ENCODE measurements at regions not wholly inside any gene's neighbourhood (a gene's known extent, or its start where the extent isn't known, plus 50 kb on each side); places are given as distances from the start of the nearest gene placed in this dataset.

DNA sequence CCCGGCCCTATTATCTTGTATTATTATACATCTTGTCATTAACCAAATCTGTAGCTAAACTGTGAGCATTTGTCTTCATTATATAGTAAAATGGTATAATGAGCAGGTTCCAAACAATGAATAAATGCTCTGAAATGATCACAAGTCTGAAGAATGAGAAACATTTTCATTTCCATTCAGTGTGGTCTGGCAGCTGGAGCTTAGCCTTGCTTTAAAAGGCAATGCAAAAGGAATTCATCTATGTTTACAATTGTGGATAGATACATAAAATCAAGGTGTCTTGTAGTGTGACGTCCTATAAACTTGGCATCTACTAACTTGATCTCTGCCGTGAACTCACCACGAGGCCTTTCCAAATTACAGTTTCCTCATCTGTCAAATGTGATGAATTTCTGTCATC lies 168.3 kb downstream of the RMST start:
- Histone ChIP-seq H4K20me1 (ENCODE audit: control insufficient read depth, insufficient read depth) (no peaks in the 10 kb centered on the region), H3K9me3 (replicated peaks; ENCODE audit: control insufficient read depth, insufficient read depth, low read length) (no peaks in the 10 kb centered on the region), H3K27ac (ENCODE audit: control insufficient read depth, insufficient read depth) (no peak overlapping the region), H3K36me3 (ENCODE audit: control insufficient read depth in 2 of 2, insufficient read depth in 2 of 2, low read length in 1 of 2) (no peaks in the 10 kb centered on the region), H3K27me3 (replicated peaks in 1 of 2; ENCODE audit: control insufficient read depth in 2 of 2, insufficient read depth in 2 of 2, low read length in 1 of 2) (no peaks in the 10 kb centered on the region), H3K79me2 (ENCODE audit: control insufficient read depth, insufficient read depth, low read length) (no peaks in the 10 kb centered on the region), H3K9ac (ENCODE audit: control insufficient read depth, insufficient read depth, low read length) (no peak overlapping the region), H3K4me1 (ENCODE audit: control insufficient read depth, insufficient read depth, low read length) (no peaks in the 10 kb centered on the region), H3K4me3 (no peak overlapping the region), H2AFZ (ENCODE audit: control insufficient read depth, low read depth, low read length) (no peak overlapping the region), H3K4me2 (ENCODE audit: control insufficient read depth, insufficient read depth) (no peak overlapping the region)
- RAD21 ChIA-PET (ENCODE audit: unreplicated experiment), result no interaction called here
- FAIRE-seq (no peak), ATAC-seq (no peak), DNase-seq (ENCODE audit: low read depth, low spot score) (no peak)
- 35% methylated on average over 4 of the region's 4 CpGs for WGBS (ENCODE audit: insufficient coverage, insufficient replicate concordance, low lambda C conversion rate, missing lambda C conversion rate)
- intact Hi-C loops (cut with micrococcal nuclease; ENCODE audit: unreplicated experiment), result no loop called here
- POLR2A ChIA-PET, result no interaction called here
- TF ChIP-seq LARP7 (IDR thresholded peaks at IDR 0.05), result no peak
- TF ChIP-seq RCOR1 (conservative IDR thresholded peaks at IDR 0.05; ENCODE audit: low read depth, low read length), result no peak
- no peak for TF ChIP-seq PAX8 (IDR thresholded peaks at IDR 0.05)
- no TSS peak for BruUV-seq (replicated peaks)
- CTCF ChIA-PET, result no interaction called here
- SMC1A ChIA-PET (ENCODE audit: uncharacterized antibody, unreplicated experiment), result no interaction called here
- in situ Hi-C loops (cut with MboI), result no loop called here

DNA sequence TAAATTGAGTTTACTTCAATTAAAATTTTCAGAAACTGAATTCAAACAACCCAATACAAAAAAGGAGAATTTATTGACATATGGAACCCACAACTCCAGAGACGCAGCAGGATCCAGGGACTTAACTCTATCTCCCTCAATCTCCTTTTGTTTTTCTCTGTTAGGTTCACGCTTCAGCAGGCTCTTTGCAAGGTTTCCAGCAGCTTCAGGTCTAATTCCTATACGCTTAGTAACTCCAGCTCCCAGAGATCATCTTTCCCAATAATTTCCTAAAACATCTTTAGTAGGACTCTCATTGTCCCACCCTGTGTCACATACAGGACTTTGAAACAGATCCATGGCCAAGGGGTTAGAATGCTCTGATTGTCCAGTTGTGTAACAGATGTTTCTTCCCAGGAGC lies 175.2 kb downstream of the RMST start:
- Histone ChIP-seq H3K9me3 (replicated peaks; ENCODE audit: control insufficient read depth, insufficient read depth, low read length) (no peaks in the 10 kb centered on the region), H3K79me2 (ENCODE audit: control insufficient read depth, insufficient read depth, low read length) (no peaks in the 10 kb centered on the region), H2AFZ (ENCODE audit: control insufficient read depth, low read depth, low read length) (no peak overlapping the region), H3K4me1 (ENCODE audit: control insufficient read depth, insufficient read depth, low read length) (no peaks in the 10 kb centered on the region), H3K4me3 (no peak overlapping the region), H3K27ac (ENCODE audit: control insufficient read depth, insufficient read depth) (no peak overlapping the region), H4K20me1 (ENCODE audit: control insufficient read depth, insufficient read depth) (no peaks in the 10 kb centered on the region), H3K36me3 (ENCODE audit: control insufficient read depth in 2 of 2, insufficient read depth in 2 of 2, low read length in 1 of 2) (no peaks in the 10 kb centered on the region), H3K27me3 (replicated peaks in 1 of 2; ENCODE audit: control insufficient read depth in 2 of 2, insufficient read depth in 2 of 2, low read length in 1 of 2) (no peaks in the 10 kb centered on the region), H3K9ac (ENCODE audit: control insufficient read depth, insufficient read depth, low read length) (no peak overlapping the region), H3K4me2 (ENCODE audit: control insufficient read depth, insufficient read depth) (no peak overlapping the region)
- FAIRE-seq, result no peak
- DNase-seq (ENCODE audit: low read depth, low spot score), result no peak
- ChIA-PET SMC1A (ENCODE audit: uncharacterized antibody, unreplicated experiment) (interaction anchor here (1.0 to 1.2 kb wide), 3 partner anchors 11 to 18 kb away, joined by 3 to 4 read pairs (median 3); no protein-coding TSS in a partner anchor), POLR2A (no interaction called here), CTCF (no interaction called here), RAD21 (ENCODE audit: unreplicated experiment) (no interaction called here)
- intact Hi-C loops (cut with micrococcal nuclease; ENCODE audit: unreplicated experiment) (no loop called here), in situ Hi-C loops (cut with MboI) (no loop called here)
- no TSS peak for BruUV-seq (replicated peaks)
- 36% methylated on average over 3 of the region's 3 CpGs for WGBS (ENCODE audit: insufficient coverage, insufficient replicate concordance, low lambda C conversion rate, missing lambda C conversion rate)
- ATAC-seq, result no peak
- no peak for TF ChIP-seq EGR1 (IDR thresholded peaks at IDR 0.05; ENCODE audit: borderline replicate concordance in 1 of 2, low read depth in 2 of 2, low read length in 2 of 2)
- TF ChIP-seq PAX8 (IDR thresholded peaks at IDR 0.05), result no peak
- TF ChIP-seq MTA2 (IDR thresholded peaks at IDR 0.05; ENCODE audit: low read depth), result no peak
- TF ChIP-seq SIX5 (IDR thresholded peaks at IDR 0.05; ENCODE audit: low read depth, low read length, severe bottlenecking), result no peak
- TF ChIP-seq, protein P1, sequence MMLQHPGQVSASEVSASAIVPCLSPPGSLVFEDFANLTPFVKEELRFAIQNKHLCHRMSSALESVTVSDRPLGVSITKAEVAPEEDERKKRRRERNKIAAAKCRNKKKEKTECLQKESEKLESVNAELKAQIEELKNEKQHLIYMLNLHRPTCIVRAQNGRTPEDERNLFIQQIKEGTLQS (IDR thresholded peaks at IDR 0.05; ENCODE audit: borderline replicate concordance, extremely low read depth, low read depth, low read length), result no peak
- TF ChIP-seq SP1 (IDR thresholded peaks at IDR 0.05; ENCODE audit: low read depth, low read length), result no peak
- TF ChIP-seq, protein P2, sequence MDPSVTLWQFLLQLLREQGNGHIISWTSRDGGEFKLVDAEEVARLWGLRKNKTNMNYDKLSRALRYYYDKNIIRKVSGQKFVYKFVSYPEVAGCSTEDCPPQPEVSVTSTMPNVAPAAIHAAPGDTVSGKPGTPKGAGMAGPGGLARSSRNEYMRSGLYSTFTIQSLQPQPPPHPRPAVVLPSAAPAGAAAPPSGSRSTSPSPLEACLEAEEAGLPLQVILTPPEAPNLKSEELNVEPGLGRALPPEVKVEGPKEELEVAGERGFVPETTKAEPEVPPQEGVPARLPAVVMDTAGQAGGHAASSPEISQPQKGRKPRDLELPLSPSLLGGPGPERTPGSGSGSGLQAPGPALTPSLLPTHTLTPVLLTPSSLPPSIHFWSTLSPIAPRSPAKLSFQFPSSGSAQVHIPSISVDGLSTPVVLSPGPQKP (IDR thresholded peaks at IDR 0.05; ENCODE audit: low read depth, low read length), result no peak
- TF ChIP-seq, protein P3, sequence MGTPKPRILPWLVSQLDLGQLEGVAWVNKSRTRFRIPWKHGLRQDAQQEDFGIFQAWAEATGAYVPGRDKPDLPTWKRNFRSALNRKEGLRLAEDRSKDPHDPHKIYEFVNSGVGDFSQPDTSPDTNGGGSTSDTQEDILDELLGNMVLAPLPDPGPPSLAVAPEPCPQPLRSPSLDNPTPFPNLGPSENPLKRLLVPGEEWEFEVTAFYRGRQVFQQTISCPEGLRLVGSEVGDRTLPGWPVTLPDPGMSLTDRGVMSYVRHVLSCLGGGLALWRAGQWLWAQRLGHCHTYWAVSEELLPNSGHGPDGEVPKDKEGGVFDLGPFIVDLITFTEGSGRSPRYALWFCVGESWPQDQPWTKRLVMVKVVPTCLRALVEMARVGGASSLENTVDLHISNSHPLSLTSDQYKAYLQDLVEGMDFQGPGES (IDR thresholded peaks at IDR 0.05), result no peak
- no peak for TF ChIP-seq CREM (IDR thresholded peaks at IDR 0.05; ENCODE audit: low read depth)
- no peak for TF ChIP-seq BCL11A (IDR thresholded peaks at IDR 0.05; ENCODE audit: low read depth, low read length)
- TF ChIP-seq, protein P4, sequence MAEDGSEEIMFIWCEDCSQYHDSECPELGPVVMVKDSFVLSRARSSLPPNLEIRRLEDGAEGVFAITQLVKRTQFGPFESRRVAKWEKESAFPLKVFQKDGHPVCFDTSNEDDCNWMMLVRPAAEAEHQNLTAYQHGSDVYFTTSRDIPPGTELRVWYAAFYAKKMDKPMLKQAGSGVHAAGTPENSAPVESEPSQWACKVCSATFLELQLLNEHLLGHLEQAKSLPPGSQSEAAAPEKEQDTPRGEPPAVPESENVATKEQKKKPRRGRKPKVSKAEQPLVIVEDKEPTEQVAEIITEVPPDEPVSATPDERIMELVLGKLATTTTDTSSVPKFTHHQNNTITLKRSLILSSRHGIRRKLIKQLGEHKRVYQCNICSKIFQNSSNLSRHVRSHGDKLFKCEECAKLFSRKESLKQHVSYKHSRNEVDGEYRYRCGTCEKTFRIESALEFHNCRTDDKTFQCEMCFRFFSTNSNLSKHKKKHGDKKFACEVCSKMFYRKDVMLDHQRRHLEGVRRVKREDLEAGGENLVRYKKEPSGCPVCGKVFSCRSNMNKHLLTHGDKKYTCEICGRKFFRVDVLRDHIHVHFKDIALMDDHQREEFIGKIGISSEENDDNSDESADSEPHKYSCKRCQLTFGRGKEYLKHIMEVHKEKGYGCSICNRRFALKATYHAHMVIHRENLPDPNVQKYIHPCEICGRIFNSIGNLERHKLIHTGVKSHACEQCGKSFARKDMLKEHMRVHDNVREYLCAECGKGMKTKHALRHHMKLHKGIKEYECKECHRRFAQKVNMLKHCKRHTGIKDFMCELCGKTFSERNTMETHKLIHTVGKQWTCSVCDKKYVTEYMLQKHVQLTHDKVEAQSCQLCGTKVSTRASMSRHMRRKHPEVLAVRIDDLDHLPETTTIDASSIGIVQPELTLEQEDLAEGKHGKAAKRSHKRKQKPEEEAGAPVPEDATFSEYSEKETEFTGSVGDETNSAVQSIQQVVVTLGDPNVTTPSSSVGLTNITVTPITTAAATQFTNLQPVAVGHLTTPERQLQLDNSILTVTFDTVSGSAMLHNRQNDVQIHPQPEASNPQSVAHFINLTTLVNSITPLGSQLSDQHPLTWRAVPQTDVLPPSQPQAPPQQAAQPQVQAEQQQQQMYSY (CRISPR knock-in tag; IDR thresholded peaks at IDR 0.05), result no peak
